Lung (tissue), 11 donors: ENCODE measurements at regions not wholly inside any gene's neighbourhood (a gene's known extent, or its start where the extent isn't known, plus 50 kb on each side); places are given as distances from the start of the nearest gene placed in this dataset.
"Not testable (repeated sequence)": the region's sequence is repeated elsewhere in the genome, so short reads cannot be mapped to it uniquely, and the experiment has no call there.

ENCODE experiments used
- ATAC-seq: fragments of 200-7000 bp; cut with Tn5 transposase; one replicate; pipeline ENCODE4 v1.9.1; 2020; ENCODE audit warnings: moderate number of reproducible peaks; ENCODE audit not compliant: insufficient read depth, low FRiP score
- DNase-seq, 3 donors: peaks; one replicate each; pipeline ENCODE4 v3.0.0-alpha.2; 2013 to 2017
- H3K27ac ChIP-seq, 2 donors: one replicate each; pipeline ENCODE4 v1.5.1; 2013; ENCODE audit warnings: mild to moderate bottlenecking in 2 of 2, moderate library complexity in 2 of 2, control low read depth in 1 of 2, inconsistent platforms in 1 of 2, low read depth in 1 of 2, low read length in 1 of 2
- H3K27me3 ChIP-seq, 3 donors: one replicate each; pipeline ENCODE4 v1.5.1; 2013; ENCODE audit warnings: low read length in 2 of 3; ENCODE audit not compliant: control insufficient read depth in 3 of 3, insufficient read depth in 3 of 3
- H3K36me3 ChIP-seq, 4 donors: one replicate each; pipeline ENCODE4 v1.5.1; 2013; ENCODE audit warnings: low read length in 4 of 4, mild to moderate bottlenecking in 1 of 4, moderate library complexity in 1 of 4; ENCODE audit not compliant: control insufficient read depth in 4 of 4, insufficient read depth in 4 of 4
- H3K4me1 ChIP-seq, 5 donors: one replicate each; pipeline ENCODE4 v1.5.1; 2013; ENCODE audit warnings: low read length in 5 of 5, mild to moderate bottlenecking in 2 of 5, moderate library complexity in 1 of 5; ENCODE audit not compliant: control insufficient read depth in 5 of 5, insufficient read depth in 5 of 5
- H3K4me3 ChIP-seq: one replicate; pipeline ENCODE4 v1.5.1; 2013; ENCODE audit warnings: mild to moderate bottlenecking, control low read depth, moderate library complexity
- H3K9ac ChIP-seq, 2 donors: one replicate each; pipeline ENCODE4 v1.5.1; 2013; ENCODE audit warnings: low read length in 2 of 2, control low read depth in 1 of 2; ENCODE audit not compliant: insufficient read depth in 1 of 2
- H3K9me3 ChIP-seq, 4 donors: one replicate each; pipeline ENCODE4 v1.5.1; 2013; ENCODE audit warnings: low read length in 3 of 4, mild to moderate bottlenecking in 1 of 4, moderate library complexity in 1 of 4; ENCODE audit not compliant: control insufficient read depth in 4 of 4, insufficient read depth in 3 of 4
- WGBS, 2 donors: extraction: QIAGEN DNeasy Blood & Tissue Kit; methylation state at CpG; one replicate each; pipeline ENCODE4 v1.1.7; 2013; 5-methylcytosine and 5-hydroxymethylcytosine counted together
- TF ChIP-seq, protein P1 (sequence below): IDR thresholded peaks from 2 replicates; pipeline ENCODE4 v1.5.1; 2012; ENCODE audit warnings: mild to moderate bottlenecking; ENCODE audit errors: control extremely low read depth, extremely low read depth
- donor health status: control.
- donor health status: control.
- donor health status: Bipolar disorder and iron deficiency.
- donor health status: healthy.
- donor health status: DM: yes; HTN: yes; CAD: no.

GRCh38 chr2:132253496-132254305 lies 91.9 kb upstream of the ANKRD30BL start:
- Histone ChIP-seq H3K27me3 (peaks cover 0 to 14% (median 4%) of the 10 kb centered on the region in 3 donors), H3K4me1 (peaks cover 0 to 6% (median 0%) of the 10 kb centered on the region in 5 donors), H3K27ac (no peak overlapping the region), H3K4me3 (no peak overlapping the region), H3K9ac (no peak overlapping the region), H3K9me3 (peaks cover 0 to 21% (median 0%) of the 10 kb centered on the region in 4 donors), H3K36me3 (no peaks in the 10 kb centered on the region)
- no peak for DNase-seq
- TF ChIP-seq, protein P1, sequence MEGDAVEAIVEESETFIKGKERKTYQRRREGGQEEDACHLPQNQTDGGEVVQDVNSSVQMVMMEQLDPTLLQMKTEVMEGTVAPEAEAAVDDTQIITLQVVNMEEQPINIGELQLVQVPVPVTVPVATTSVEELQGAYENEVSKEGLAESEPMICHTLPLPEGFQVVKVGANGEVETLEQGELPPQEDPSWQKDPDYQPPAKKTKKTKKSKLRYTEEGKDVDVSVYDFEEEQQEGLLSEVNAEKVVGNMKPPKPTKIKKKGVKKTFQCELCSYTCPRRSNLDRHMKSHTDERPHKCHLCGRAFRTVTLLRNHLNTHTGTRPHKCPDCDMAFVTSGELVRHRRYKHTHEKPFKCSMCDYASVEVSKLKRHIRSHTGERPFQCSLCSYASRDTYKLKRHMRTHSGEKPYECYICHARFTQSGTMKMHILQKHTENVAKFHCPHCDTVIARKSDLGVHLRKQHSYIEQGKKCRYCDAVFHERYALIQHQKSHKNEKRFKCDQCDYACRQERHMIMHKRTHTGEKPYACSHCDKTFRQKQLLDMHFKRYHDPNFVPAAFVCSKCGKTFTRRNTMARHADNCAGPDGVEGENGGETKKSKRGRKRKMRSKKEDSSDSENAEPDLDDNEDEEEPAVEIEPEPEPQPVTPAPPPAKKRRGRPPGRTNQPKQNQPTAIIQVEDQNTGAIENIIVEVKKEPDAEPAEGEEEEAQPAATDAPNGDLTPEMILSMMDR: no peak
- ATAC-seq: no peak
- WGBS, 2 donors: 94 to 96% methylated on average over 46 to 50 of the region's 50 CpGs

GRCh38 chr2:132254306-132254919 lies 92.7 kb upstream of the ANKRD30BL start:
- 90 to 91% methylated on average over 25 of the region's 25 CpGs for WGBS, 2 donors
- not testable (repeated sequence) for H3K4me1 ChIP-seq, H3K27ac ChIP-seq, H3K4me3 ChIP-seq, ATAC-seq, H3K9ac ChIP-seq, DNase-seq, H3K36me3 ChIP-seq
- Histone ChIP-seq H3K9me3 (peaks cover 0 to 24% (median 0%) of the 10 kb centered on the region in 4 donors), H3K27me3 (peaks cover 0 to 14% (median 4%) of the 10 kb centered on the region in 3 donors)

DNA sequence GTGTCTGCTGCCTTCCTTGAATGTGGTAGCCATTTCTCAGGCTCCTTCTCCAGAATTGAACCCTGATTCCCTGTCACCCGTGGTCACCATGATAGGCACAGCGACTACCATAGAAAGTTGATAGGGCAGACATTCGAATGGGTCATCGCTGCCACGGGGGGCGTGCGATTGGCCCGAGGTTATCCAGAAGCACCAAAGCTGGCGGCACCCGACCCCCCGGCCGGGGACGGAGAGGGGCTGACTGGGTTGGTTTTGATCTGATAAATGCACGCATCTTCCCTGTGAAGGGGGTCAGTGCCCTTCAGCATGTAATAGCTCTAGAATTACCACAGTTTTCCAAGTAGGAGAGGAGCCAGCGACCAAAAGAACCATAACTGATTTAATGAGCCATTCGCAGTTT lies 94.0 kb upstream of the ANKRD30BL start:
- Histone ChIP-seq H3K4me1 (peaks cover 0 to 6% (median 0%) of the 10 kb centered on the region in 5 donors), H3K27me3 (peaks cover 0 to 14% (median 4%) of the 10 kb centered on the region in 3 donors), H3K27ac (no peak overlapping the region), H3K4me3 (no peak overlapping the region), H3K36me3 (no peaks in the 10 kb centered on the region), H3K9me3 (peaks cover 0 to 24% (median 0%) of the 10 kb centered on the region in 4 donors), H3K9ac (no peak overlapping the region)
- 91 to 94% methylated on average over 16 of the region's 16 CpGs for WGBS, 2 donors
- TF ChIP-seq, protein P1: no peak
- no peak for DNase-seq
- no peak for ATAC-seq

DNA sequence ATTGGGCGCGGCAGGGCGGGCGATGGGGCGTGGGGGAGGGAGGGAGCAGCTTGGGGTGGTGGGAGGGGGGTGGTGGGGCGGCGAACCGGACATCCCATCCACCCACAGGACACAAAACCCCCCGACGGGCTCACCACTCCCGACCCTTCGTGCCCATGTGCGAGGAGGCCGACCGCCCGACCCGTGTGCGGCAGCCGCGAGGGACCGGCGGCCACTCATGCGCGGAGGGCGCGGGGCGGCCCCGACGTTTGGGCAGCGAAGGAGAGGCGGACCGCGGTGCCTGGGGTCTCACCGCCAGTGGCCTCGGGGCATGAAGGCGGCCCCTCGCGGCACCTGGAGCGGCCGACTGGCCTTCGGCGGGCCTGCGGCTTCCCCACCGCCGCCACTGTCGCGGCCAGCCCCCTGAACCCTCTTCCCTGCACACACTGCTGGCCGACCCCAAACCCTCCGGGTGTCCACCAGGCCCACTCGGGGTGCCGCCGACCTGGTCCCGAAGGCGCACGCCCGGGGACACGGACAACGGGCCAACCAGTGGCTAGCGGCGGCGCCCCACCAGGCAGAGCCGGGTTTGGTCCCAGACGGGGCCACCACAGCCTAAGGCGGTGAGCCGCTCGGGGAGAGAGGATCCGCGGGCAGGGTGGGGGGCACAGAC lies 94.6 kb upstream of the ANKRD30BL start:
- peaks cover 0 to 14% (median 4%) of the 10 kb centered on the region in 3 donors for H3K27me3 ChIP-seq
- no peak overlapping the region for H3K9ac ChIP-seq
- peaks cover 0 to 6% (median 0%) of the 10 kb centered on the region in 5 donors for H3K4me1 ChIP-seq
- no peak for DNase-seq
- no peak for ATAC-seq
- 13 to 29% methylated on average over 43 to 68 of the region's 68 CpGs for whole genome bisulfite sequencing, 2 donors
- H3K36me3 ChIP-seq: no peaks in the 10 kb centered on the region
- no peak overlapping the region for H3K27ac ChIP-seq
- H3K9me3 ChIP-seq: peaks cover 0 to 24% (median 0%) of the 10 kb centered on the region in 4 donors
- TF ChIP-seq, protein P1: no peak
- no peak overlapping the region for H3K4me3 ChIP-seq

DNA sequence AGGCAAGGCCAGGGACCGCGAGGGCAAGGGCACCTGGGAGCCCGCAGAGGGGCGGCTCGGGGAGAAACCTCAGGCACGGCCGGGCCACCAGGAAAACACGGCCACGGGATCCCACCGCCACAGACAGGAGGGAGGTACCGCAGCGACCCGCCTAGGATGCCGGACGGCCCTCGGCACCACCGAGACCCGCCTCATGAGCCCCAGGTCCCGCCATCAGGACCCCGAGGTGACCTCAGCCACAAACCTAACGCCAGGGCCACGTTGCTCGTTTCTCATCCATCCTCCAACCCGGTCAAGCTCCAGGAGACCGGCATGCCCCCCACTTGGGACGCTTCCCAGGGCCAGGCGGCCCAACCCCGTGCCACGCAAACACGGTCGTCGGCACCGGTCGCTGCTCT lies 95.2 kb upstream of the ANKRD30BL start:
- not testable (repeated sequence) for DNase-seq, H3K4me1 ChIP-seq, H3K4me3 ChIP-seq, H3K9ac ChIP-seq, ATAC-seq, H3K36me3 ChIP-seq, H3K27ac ChIP-seq
- 5 to 6% methylated on average over 34 of the region's 34 CpGs for WGBS, 2 donors
- peaks cover 0 to 14% (median 4%) of the 10 kb centered on the region in 3 donors for H3K27me3 ChIP-seq
- H3K9me3 ChIP-seq: peaks cover 0 to 24% (median 0%) of the 10 kb centered on the region in 4 donors
